ENCODE measurements at regions not wholly inside any gene's neighbourhood (a gene's known extent, or its start where the extent isn't known, plus 50 kb on each side); places are given as distances from the start of the nearest gene placed in this dataset.

DNA sequence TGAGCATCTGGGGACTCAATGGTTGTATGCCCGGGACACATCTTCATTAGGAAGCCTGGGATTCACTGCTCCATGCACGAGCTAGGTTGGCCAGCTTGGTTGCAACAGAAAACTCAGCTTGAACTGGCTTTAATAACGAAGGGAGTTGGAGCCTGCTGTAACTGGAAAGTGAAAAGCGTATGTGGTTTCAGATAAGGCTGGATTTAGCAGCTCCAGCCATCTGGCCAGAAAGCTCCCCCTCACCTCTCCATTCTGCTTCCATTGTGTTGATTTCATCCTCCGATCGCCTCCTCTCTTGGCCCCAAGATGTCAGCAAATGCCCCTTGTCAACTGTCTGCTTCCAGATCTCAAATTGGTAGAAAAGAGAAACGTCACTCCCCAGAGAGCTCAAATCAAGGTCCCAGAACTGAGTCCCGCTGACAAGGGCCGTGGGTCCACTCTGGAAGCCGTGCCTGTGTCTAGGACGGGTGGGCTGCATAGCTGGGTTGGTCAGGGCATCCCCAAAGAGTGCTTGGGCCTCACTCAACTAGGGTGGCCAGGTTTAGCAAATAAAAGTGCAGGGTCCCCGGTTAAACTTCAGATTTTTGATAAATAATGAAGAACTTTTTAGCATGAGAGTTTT lies 117.0 kb upstream of the PMEPA1 start:
- no peak overlapping the region for H3K4me3 ChIP-seq (ENCODE audit: low read depth in 1 of 2, low read length in 2 of 2)
- no peak overlapping the region for H3K9ac ChIP-seq (ENCODE audit: low read depth in 1 of 2, low read length in 2 of 2)
- no peaks in the 10 kb centered on the region for H3K4me1 ChIP-seq (ENCODE audit: control insufficient read depth in 1 of 2, insufficient read depth in 2 of 2, low read length in 2 of 2)
- H3K36me3 ChIP-seq (ENCODE audit: control insufficient read depth in 1 of 2, insufficient read depth in 2 of 2, low read length in 2 of 2): no peaks in the 10 kb centered on the region
- no peaks in the 10 kb centered on the region for H3K27me3 ChIP-seq (ENCODE audit: control insufficient read depth in 1 of 2, insufficient read depth in 2 of 2, low read length in 2 of 2)
- no peak overlapping the region for H3K27ac ChIP-seq (ENCODE audit: low read depth, low read length)
- no peaks in the 10 kb centered on the region for H3K9me3 ChIP-seq (ENCODE audit: control insufficient read depth in 1 of 2, low read length in 2 of 2)

DNA sequence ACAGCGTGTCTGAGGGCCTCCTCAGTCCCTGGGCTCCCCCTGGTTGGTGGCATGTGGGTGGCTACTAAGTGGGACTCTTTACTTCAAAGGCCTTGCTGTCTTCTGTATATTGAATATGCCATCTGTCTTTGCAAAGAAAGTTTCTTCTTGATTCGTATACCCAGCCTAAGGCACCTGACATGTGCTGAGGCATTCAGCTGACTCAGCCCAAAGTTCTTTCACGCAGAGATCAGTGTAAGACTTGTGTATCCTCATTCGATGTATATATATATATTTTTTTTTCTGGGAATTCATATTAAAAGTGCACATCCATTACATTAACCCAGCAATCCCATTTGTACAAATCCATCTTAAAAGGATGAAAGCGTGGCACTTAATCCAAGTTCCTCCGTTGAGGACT lies 115.1 kb upstream of the PMEPA1 start:
- H3K36me3 ChIP-seq (ENCODE audit: control insufficient read depth in 1 of 2, insufficient read depth in 2 of 2, low read length in 2 of 2): no peaks in the 10 kb centered on the region
- no peak overlapping the region for H3K4me3 ChIP-seq (ENCODE audit: low read depth in 1 of 2, low read length in 2 of 2)
- no peaks in the 10 kb centered on the region for H3K9me3 ChIP-seq (ENCODE audit: control insufficient read depth in 1 of 2, low read length in 2 of 2)
- H3K27ac ChIP-seq (ENCODE audit: low read depth, low read length): no peak overlapping the region
- H3K9ac ChIP-seq (ENCODE audit: low read depth in 1 of 2, low read length in 2 of 2): no peak overlapping the region
- no peaks in the 10 kb centered on the region for H3K4me1 ChIP-seq (ENCODE audit: control insufficient read depth in 1 of 2, insufficient read depth in 2 of 2, low read length in 2 of 2)
- H3K27me3 ChIP-seq (ENCODE audit: control insufficient read depth in 1 of 2, insufficient read depth in 2 of 2, low read length in 2 of 2): peaks cover 0 to 5% of the 10 kb centered on the region in 2 donors

DNA sequence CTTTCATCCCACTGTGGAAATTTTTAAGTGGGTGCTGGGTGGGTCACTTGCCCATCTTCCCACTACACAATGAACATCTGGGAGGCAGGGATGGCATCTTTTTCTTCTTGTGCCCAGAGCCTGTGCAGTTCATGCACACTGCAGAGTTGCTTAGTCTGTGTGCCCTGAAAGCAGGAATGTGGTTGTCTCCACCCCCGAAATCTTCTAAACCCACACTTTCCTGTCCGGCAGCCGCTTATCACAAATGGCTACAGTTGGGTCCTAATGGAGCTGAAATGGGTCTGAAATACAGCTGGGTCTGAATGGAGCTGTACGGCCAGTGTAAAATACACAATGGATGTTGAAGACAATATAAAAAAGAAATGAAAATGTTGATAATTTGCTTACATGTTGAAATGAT lies 112.1 kb upstream of the PMEPA1 start:
- Histone ChIP-seq H3K36me3 (ENCODE audit: control insufficient read depth in 1 of 2, insufficient read depth in 2 of 2, low read length in 2 of 2) (no peaks in the 10 kb centered on the region), H3K27me3 (ENCODE audit: control insufficient read depth in 1 of 2, insufficient read depth in 2 of 2, low read length in 2 of 2) (peaks cover 0 to 13% of the 10 kb centered on the region in 2 donors), H3K4me3 (ENCODE audit: low read depth in 1 of 2, low read length in 2 of 2) (no peak overlapping the region), H3K27ac (ENCODE audit: low read depth, low read length) (no peak overlapping the region), H3K4me1 (ENCODE audit: control insufficient read depth in 1 of 2, insufficient read depth in 2 of 2, low read length in 2 of 2) (no peaks in the 10 kb centered on the region), H3K9me3 (ENCODE audit: control insufficient read depth in 1 of 2, low read length in 2 of 2) (no peaks in the 10 kb centered on the region), H3K9ac (ENCODE audit: low read depth in 1 of 2, low read length in 2 of 2) (no peak overlapping the region)

GRCh38 chr20:57819691-57820380 lies 110.0 kb upstream of the PMEPA1 start:
- H3K27me3 ChIP-seq (ENCODE audit: control insufficient read depth in 1 of 2, insufficient read depth in 2 of 2, low read length in 2 of 2): peaks cover 0 to 13% of the 10 kb centered on the region in 2 donors
- no peak overlapping the region for H3K4me3 ChIP-seq (ENCODE audit: low read depth in 1 of 2, low read length in 2 of 2)
- no peaks in the 10 kb centered on the region for H3K36me3 ChIP-seq (ENCODE audit: control insufficient read depth in 1 of 2, insufficient read depth in 2 of 2, low read length in 2 of 2)

GRCh38 chr20:57819291-57819690 lies 109.5 kb upstream of the PMEPA1 start:
- no peak overlapping the region for H3K27ac ChIP-seq (ENCODE audit: low read depth, low read length)
- H3K9me3 ChIP-seq (ENCODE audit: control insufficient read depth in 1 of 2, low read length in 2 of 2): no peaks in the 10 kb centered on the region
- H3K9ac ChIP-seq (ENCODE audit: low read depth in 1 of 2, low read length in 2 of 2): no peak overlapping the region
- no peaks in the 10 kb centered on the region for H3K36me3 ChIP-seq (ENCODE audit: control insufficient read depth in 1 of 2, insufficient read depth in 2 of 2, low read length in 2 of 2)
- H3K4me1 ChIP-seq (ENCODE audit: control insufficient read depth in 1 of 2, insufficient read depth in 2 of 2, low read length in 2 of 2): no peaks in the 10 kb centered on the region
- H3K27me3 ChIP-seq (ENCODE audit: control insufficient read depth in 1 of 2, insufficient read depth in 2 of 2, low read length in 2 of 2): peaks cover 0 to 13% of the 10 kb centered on the region in 2 donors
- H3K4me3 ChIP-seq (ENCODE audit: low read depth in 1 of 2, low read length in 2 of 2): no peak overlapping the region

More at GRCh38 chr20:57819691-57820380, 110.0 kb upstream of the PMEPA1 start:
- Histone ChIP-seq H3K4me1 (ENCODE audit: control insufficient read depth in 1 of 2, insufficient read depth in 2 of 2, low read length in 2 of 2) (no peaks in the 10 kb centered on the region), H3K9ac (ENCODE audit: low read depth in 1 of 2, low read length in 2 of 2) (no peak overlapping the region), H3K27ac (ENCODE audit: low read depth, low read length) (no peak overlapping the region), H3K9me3 (ENCODE audit: control insufficient read depth in 1 of 2, low read length in 2 of 2) (no peaks in the 10 kb centered on the region)

DNA sequence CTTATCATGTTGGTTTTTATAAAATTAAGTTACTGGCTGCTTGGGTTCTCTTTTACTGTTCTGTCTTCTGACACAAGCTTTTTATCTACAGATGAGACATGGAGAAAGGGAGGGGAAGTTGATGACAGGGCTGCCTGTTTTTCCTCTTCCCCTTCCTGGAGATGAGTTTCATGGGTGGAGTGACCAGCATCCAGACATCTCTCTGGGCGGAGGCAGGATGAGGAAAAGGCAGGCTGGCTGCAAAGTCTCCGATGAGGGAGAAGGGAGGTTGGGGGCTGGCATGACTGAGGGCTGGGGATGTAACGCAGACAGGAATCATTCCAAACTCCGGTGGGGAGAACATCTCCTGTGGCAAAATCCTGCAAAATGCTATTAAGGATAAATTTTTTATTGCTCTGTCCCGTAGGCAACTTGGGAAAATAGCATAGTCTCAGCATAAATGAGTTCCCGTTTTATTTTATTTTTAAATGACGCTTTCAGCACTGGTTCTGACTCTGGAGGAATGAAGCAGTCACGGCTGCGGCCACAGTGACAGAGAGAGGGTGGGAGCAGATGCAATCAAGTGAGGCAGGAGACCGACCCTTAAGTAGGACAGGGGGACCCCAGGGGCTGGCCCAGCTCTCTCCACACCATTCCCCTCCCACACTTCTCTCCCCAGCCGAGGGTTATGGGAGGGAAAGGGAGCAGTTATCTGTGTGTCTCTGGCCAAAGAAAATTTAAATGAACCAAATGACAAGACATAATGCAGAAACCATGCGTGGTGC lies 108.8 kb upstream of the PMEPA1 start:
- Histone ChIP-seq H3K4me1 (ENCODE audit: control insufficient read depth in 1 of 2, insufficient read depth in 2 of 2, low read length in 2 of 2) (no peaks in the 10 kb centered on the region), H3K9ac (ENCODE audit: low read depth in 1 of 2, low read length in 2 of 2) (no peak overlapping the region), H3K4me3 (ENCODE audit: low read depth in 1 of 2, low read length in 2 of 2) (no peak overlapping the region), H3K27me3 (ENCODE audit: control insufficient read depth in 1 of 2, insufficient read depth in 2 of 2, low read length in 2 of 2) (peaks cover 0 to 13% of the 10 kb centered on the region in 2 donors), H3K36me3 (ENCODE audit: control insufficient read depth in 1 of 2, insufficient read depth in 2 of 2, low read length in 2 of 2) (no peaks in the 10 kb centered on the region), H3K27ac (ENCODE audit: low read depth, low read length) (no peak overlapping the region), H3K9me3 (ENCODE audit: control insufficient read depth in 1 of 2, low read length in 2 of 2) (no peaks in the 10 kb centered on the region)

GRCh38 chr20:57815405-57815804 lies 105.6 kb upstream of the PMEPA1 start:
- Histone ChIP-seq H3K4me1 (ENCODE audit: control insufficient read depth in 1 of 2, insufficient read depth in 2 of 2, low read length in 2 of 2) (peaks cover 0 to 6% of the 10 kb centered on the region in 2 donors), H3K9ac (ENCODE audit: low read depth in 1 of 2, low read length in 2 of 2) (no peak overlapping the region), H3K27ac (ENCODE audit: low read depth, low read length) (no peak overlapping the region), H3K4me3 (ENCODE audit: low read depth in 1 of 2, low read length in 2 of 2) (no peak overlapping the region), H3K27me3 (ENCODE audit: control insufficient read depth in 1 of 2, insufficient read depth in 2 of 2, low read length in 2 of 2) (peaks cover 4 to 13% of the 10 kb centered on the region in 2 donors), H3K9me3 (ENCODE audit: control insufficient read depth in 1 of 2, low read length in 2 of 2) (no peaks in the 10 kb centered on the region), H3K36me3 (ENCODE audit: control insufficient read depth in 1 of 2, insufficient read depth in 2 of 2, low read length in 2 of 2) (no peaks in the 10 kb centered on the region)

- H3K9ac ChIP-seq (ENCODE audit: low read depth in 1 of 2, low read length in 2 of 2): no peak overlapping the region
- no peaks in the 10 kb centered on the region for H3K36me3 ChIP-seq (ENCODE audit: control insufficient read depth in 1 of 2, insufficient read depth in 2 of 2, low read length in 2 of 2)
- no peak overlapping the region for H3K27ac ChIP-seq (ENCODE audit: low read depth, low read length)
- no peaks in the 10 kb centered on the region for H3K9me3 ChIP-seq (ENCODE audit: control insufficient read depth in 1 of 2, low read length in 2 of 2)
- peaks cover 5% of the 10 kb centered on the region in 2 donors for H3K27me3 ChIP-seq (ENCODE audit: control insufficient read depth in 1 of 2, insufficient read depth in 2 of 2, low read length in 2 of 2)
- H3K4me1 ChIP-seq (ENCODE audit: control insufficient read depth in 1 of 2, insufficient read depth in 2 of 2, low read length in 2 of 2): peaks cover 0 to 6% of the 10 kb centered on the region in 2 donors
- H3K4me3 ChIP-seq (ENCODE audit: low read depth in 1 of 2, low read length in 2 of 2): no peak overlapping the region
Observed at GRCh38 chr20:57814529-57814928, 104.7 kb upstream of the PMEPA1 start.

DNA sequence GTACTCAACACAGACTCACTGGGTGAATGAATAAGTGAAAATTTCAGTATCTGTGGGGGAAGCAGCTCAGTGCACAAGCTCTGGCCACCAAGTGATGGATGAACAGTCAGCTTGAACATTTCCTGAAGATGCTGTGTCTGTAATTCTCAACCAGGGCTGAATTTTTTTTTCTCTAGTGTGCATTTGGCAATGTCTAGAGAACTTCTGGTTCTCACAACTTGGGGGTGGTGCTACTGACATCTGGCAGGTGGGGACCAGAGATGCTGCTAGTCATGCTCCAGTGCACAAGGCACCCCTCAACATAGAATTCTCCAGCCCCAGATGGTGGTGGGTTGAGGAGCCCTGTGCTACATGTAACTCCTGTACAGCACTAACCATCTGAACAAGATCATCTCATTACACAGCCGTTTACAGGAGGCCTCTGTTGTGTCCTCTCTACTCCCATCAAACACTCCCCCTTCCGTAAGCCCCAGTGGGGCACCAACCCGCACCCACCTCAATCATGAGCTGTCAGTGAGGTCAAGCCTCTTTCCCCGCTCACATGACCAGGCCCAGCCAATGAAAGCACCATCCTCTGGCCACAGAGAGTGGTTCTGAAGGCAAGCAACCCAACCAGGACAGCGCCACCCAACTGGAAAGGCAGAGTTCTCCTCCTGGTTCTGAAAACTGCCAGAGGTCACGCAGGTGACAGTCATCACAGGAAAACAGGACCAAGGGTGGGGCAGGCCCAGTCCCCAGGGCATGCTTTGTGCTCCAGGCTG lies 103.9 kb upstream of the PMEPA1 start:
- Histone ChIP-seq H3K4me1 (ENCODE audit: control insufficient read depth in 1 of 2, insufficient read depth in 2 of 2, low read length in 2 of 2) (peaks cover 0 to 6% of the 10 kb centered on the region in 2 donors), H3K36me3 (ENCODE audit: control insufficient read depth in 1 of 2, insufficient read depth in 2 of 2, low read length in 2 of 2) (no peaks in the 10 kb centered on the region), H3K4me3 (ENCODE audit: low read depth in 1 of 2, low read length in 2 of 2) (no peak overlapping the region), H3K27ac (ENCODE audit: low read depth, low read length) (no peak overlapping the region), H3K27me3 (ENCODE audit: control insufficient read depth in 1 of 2, insufficient read depth in 2 of 2, low read length in 2 of 2) (peaks cover 0 to 5% of the 10 kb centered on the region in 2 donors), H3K9ac (ENCODE audit: low read depth in 1 of 2, low read length in 2 of 2) (no peak overlapping the region), H3K9me3 (ENCODE audit: control insufficient read depth in 1 of 2, low read length in 2 of 2) (no peaks in the 10 kb centered on the region)

Measured in duodenal mucosa (tissue), 2 donors.